Urothelium cell line (cell line): ENCODE measurements at regions not wholly inside any gene's neighbourhood (a gene's known extent, or its start where the extent isn't known, plus 50 kb on each side); places are given as distances from the start of the nearest gene placed in this dataset.

Experiments
- DNase-seq: peaks from one replicate; pipeline ENCODE4 v3.0.0; 2011; ENCODE audit warnings: low spot score, mixed read lengths
- FAIRE-seq: peaks from 2 replicates; lab custom pipeline; 2011; peaks lifted over from hg19 to GRCh38; lab: Jason Lieb, UNC

- FAIRE-seq = no peak
- no peak for DNase-seq
Measured at GRCh38 chrX:51798701-51799100, 55.5 kb downstream of the GSPT2 start.

- FAIRE-seq = no peak
- peak; percentile 62 for DNase-seq
Measured at GRCh38 chrX:51802917-51803688, 59.9 kb downstream of the GSPT2 start.

DNA sequence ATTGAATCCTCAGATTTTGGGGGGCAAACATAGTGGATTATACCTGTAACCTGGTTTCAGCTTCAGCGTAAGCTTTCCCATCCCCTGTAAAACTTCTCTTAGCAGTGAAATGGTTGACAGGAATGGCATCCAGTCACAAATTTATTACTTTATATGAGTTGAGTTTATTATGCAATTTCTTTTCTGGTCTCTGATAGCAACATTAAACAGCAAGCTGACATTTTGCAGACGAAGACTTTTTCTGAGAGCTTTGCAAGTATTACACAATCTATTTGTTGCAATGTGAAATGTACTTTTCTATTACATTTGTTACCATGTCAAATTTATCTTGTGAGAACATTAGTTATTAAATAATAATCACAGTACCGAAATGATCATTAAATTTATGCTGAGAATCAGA, 60.6 kb downstream of the GSPT2 start:
- FAIRE-seq = no peak
- DNase-seq = no peak

DNA sequence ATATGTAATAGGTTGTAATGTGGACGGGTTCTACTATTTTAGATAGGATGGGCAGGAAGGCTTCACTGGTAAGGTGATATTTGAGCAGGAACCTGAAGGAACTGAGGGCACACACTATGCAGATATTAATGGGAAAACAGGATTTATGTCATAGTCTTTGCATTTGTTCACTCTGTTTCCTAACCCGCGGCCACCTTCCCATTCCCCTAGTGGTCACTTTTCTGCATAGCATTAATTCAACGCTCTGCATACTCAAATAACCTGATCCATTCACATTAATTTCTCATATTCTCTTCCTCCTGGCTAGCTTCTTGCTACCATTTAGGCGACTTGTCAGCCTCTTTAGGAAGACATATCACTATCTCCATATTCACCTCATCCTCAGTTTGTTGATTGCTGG, 61.5 kb downstream of the GSPT2 start:
- peak; percentile 4 for DNase-seq
- no peak for FAIRE-seq

DNA sequence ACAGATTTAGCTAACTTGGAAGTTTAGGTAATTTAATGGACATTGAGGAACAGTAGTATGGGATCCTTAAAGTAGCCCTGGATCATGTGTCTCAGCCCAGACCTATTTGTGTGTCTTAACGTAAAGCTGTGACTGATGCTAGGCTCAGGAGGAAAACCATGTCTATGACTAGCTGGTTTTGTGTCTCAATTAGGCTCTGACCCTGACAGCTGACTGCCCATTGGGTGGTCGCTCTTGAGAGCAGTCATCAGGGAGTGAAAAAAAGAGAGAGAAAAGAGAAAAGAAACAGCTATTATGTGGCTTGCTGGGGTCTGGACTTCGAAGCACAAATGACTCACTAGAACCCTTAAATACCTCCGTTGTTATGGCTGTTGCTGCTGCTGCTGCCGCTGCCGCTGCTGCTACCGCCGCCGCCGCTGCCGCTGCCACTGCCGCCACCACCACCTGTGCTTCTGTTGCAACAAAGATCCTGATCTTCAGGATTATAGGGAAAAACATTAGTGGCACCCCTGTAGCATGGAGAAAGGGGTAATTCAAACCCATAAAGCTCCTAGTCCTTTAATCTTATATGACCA, 70.7 kb downstream of the GSPT2 start:
- no peak for FAIRE-seq
- no peak for DNase-seq

GRCh38 chrX:51824061-51824460, 69.4 kb upstream of the MAGED1 start:
- DNase-seq (no peak), FAIRE-seq (no peak)

DNA sequence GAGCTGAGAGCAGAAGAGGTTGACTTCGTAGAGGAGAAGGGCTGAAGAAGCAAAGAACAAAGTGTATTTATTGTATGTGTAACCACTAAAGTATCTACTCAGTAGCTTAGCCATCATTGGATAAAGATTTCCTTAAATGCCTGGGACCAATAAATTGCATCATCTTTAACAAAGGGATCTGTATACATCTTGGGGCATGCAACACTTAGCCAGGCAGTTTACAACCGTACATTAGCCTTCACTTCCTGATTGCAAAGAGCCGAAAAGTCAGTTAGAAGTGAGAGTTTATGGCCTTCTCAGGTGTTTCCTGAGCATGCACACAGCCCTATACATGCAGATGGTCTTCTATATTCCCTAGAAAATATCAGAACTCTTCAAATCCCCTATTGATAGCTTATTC, 68.0 kb upstream of the MAGED1 start:
- DNase-seq (no peak), FAIRE-seq (no peak)

DNA sequence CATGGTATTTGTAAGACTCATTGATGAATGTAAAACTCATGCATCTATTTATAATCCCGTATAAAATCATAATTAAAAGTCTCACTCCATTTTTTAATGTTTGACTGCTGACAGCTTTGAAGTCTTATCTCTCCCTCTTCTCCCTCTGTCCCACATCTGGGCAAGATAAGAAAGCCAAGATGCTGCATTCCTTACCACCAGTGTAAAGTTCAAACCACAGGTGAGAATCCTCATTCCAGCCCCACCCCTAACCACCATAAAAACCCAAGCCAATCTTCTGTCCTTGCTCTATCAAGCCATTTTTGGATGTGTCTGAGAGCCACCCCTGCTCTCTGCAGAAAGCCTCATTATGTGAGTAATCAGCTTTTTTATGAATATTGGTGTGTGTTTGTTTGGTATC, 59.3 kb upstream of the MAGED1 start:
- DNase-seq = no peak
- FAIRE-seq = no peak

- FAIRE-seq (no peak), DNase-seq (no peak)
Measured at GRCh38 chrX:51836823-51837222, 56.6 kb upstream of the MAGED1 start.

- no peak for DNase-seq
- no peak for FAIRE-seq
Measured at GRCh38 chrX:51837451-51837850, 56.0 kb upstream of the MAGED1 start.

GRCh38 chrX:51837921-51838320, 55.5 kb upstream of the MAGED1 start:
- DNase-seq (no peak), FAIRE-seq (no peak)
